GM23338 (cell line): ENCODE measurements at regions not wholly inside any gene's neighbourhood (a gene's known extent, or its start where the extent isn't known, plus 50 kb on each side); places are given as distances from the start of the nearest gene placed in this dataset.

Experiments used
- ATAC-seq: fragments of 200-7000 bp; cut with Tn5 transposase; 3 replicates; pipeline ENCODE4 v1.9.1; 2020
- DNase-seq: peaks from one replicate; pipeline ENCODE4 v3.0.0-alpha.2; 2015; ENCODE audit warnings: low spot score
- H2AFZ ChIP-seq: fragments of 200-600 bp; sonication (generic); 2 replicates; pipeline ENCODE4 v1.8.0; 2016; ENCODE audit warnings: antibody characterized with exemption, mild to moderate bottlenecking, moderate library complexity
- H3F3A ChIP-seq: fragments of 200-600 bp; sonication (generic); replicated peaks from 2 replicates; pipeline ENCODE4 v1.8.0; 2017; ENCODE audit warnings: antibody characterized with exemption, mixed run types, low read depth
- H3K27ac ChIP-seq: fragments of 200-600 bp; sonication (generic); 2 replicates; pipeline ENCODE4 v1.6.1; 2016; ENCODE audit warnings: low read depth
- H3K27me3 ChIP-seq: fragments of 200-600 bp; sonication (generic); 2 replicates; pipeline ENCODE4 v1.8.0; 2016; ENCODE audit warnings: mild to moderate bottlenecking, mixed run types, moderate library complexity; ENCODE audit not compliant: insufficient read depth
- H3K36me3 ChIP-seq: fragments of 200-600 bp; sonication (generic); 2 replicates; pipeline ENCODE4 v1.8.0; 2016; ENCODE audit warnings: mild to moderate bottlenecking; ENCODE audit not compliant: insufficient read depth
- H3K4me1 ChIP-seq: fragments of 200-600 bp; sonication (generic); 2 replicates; pipeline ENCODE4 v1.8.0; 2016; ENCODE audit warnings: mild to moderate bottlenecking, moderate library complexity; ENCODE audit not compliant: insufficient read depth
- H3K4me2 ChIP-seq: fragments of 200-600 bp; sonication (generic); 2 replicates; pipeline ENCODE4 v1.7.1; 2017; ENCODE audit warnings: mixed run types
- H3K4me3 ChIP-seq: fragments of 200-600 bp; sonication (generic); 2 replicates; pipeline ENCODE4 v1.6.1; 2016; ENCODE audit warnings: mixed run types
- H3K79me2 ChIP-seq: fragments of 200-600 bp; sonication (generic); replicated peaks from 2 replicates; pipeline ENCODE4 v1.8.0; 2017; ENCODE audit warnings: mild to moderate bottlenecking; ENCODE audit not compliant: insufficient read depth
- H3K9me2 ChIP-seq: fragments of 200-600 bp; sonication (generic); 2 replicates; pipeline ENCODE4 v1.8.0; 2017; ENCODE audit not compliant: insufficient read depth
- H4K20me1 ChIP-seq: fragments of 200-600 bp; sonication (generic); replicated peaks from 2 replicates; pipeline ENCODE4 v1.8.0; 2017; ENCODE audit warnings: mild to moderate bottlenecking; ENCODE audit not compliant: insufficient read depth
- H3K27ac Mint-ChIP-seq: 2 replicates; pipeline ENCODE4 v1.8.0; 2020; ENCODE audit warnings: inconsistent platforms, mild to moderate bottlenecking, moderate library complexity, mixed read lengths
- H3K27me3 Mint-ChIP-seq: 3 replicates; pipeline ENCODE4 v1.8.0; 2022; ENCODE audit warnings: low read depth, mild to moderate bottlenecking, moderate library complexity, mixed read lengths, inconsistent platforms; ENCODE audit not compliant: insufficient read depth, poor library complexity
- H3K36me3 Mint-ChIP-seq: 3 replicates; pipeline ENCODE4 v1.8.0; 2021; ENCODE audit warnings: low read depth, mild to moderate bottlenecking, inconsistent platforms, moderate library complexity, mixed read lengths
- H3K4me1 Mint-ChIP-seq: 3 replicates; pipeline ENCODE4 v1.8.0; 2020; ENCODE audit warnings: mild to moderate bottlenecking, inconsistent platforms, mixed read lengths
- H3K4me3 Mint-ChIP-seq: 3 replicates; pipeline ENCODE4 v1.8.0; 2021; ENCODE audit warnings: moderate library complexity, mild to moderate bottlenecking, inconsistent platforms, mixed read lengths
- H3K9me3 Mint-ChIP-seq: 3 replicates; pipeline ENCODE4 v1.8.0; 2020; ENCODE audit warnings: moderate library complexity, mild to moderate bottlenecking, inconsistent platforms, mixed read lengths
- CREB1 ChIP-seq: fragments of 250-450 bp; sonication (Bioruptor Pico); IDR thresholded peaks from 2 replicates; pipeline ENCODE4 v1.5.0; 2020; ENCODE audit warnings: low read depth, mild to moderate bottlenecking, moderate library complexity
- EZH2 ChIP-seq: fragments of 200-600 bp; sonication (generic); IDR thresholded peaks from one replicate; pipeline ENCODE4 v1.8.0; 2017; ENCODE audit warnings: antibody characterized with exemption, mild to moderate bottlenecking, low read depth; ENCODE audit not compliant: unreplicated experiment
- EZH2phosphoT487 ChIP-seq: fragments of 200-600 bp; sonication (generic); IDR thresholded peaks from one replicate; pipeline ENCODE4 v1.8.1; 2018; ENCODE audit warnings: antibody characterized with exemption; ENCODE audit not compliant: unreplicated experiment
- JUNB ChIP-seq: IDR thresholded peaks from one replicate; pipeline ENCODE4 v1.6.1; 2016; ENCODE audit warnings: antibody characterized with exemption; ENCODE audit not compliant: unreplicated experiment
- NANOG ChIP-seq: IDR thresholded peaks from 2 replicates; pipeline ENCODE4 v1.6.1; 2016; ENCODE audit warnings: antibody characterized with exemption, borderline replicate concordance
- POLR2AphosphoS5 ChIP-seq: IDR thresholded peaks from 2 replicates; pipeline ENCODE4 v1.6.1; 2016; ENCODE audit warnings: antibody characterized with exemption, low read depth
- ZNF114 ChIP-seq: fragments of 250-450 bp; sonication (Bioruptor Pico); IDR thresholded peaks from 2 replicates; pipeline ENCODE4 v1.5.0; 2020; ENCODE audit warnings: mild to moderate bottlenecking, moderate library complexity
- TF ChIP-seq, protein P1 (sequence below): fragments of 250-450 bp; sonication (Bioruptor Pico); IDR thresholded peaks from 2 replicates; pipeline ENCODE4 v1.5.0; 2020; ENCODE audit warnings: mild to moderate bottlenecking, moderate library complexity
- TF ChIP-seq, protein P2 (sequence below), 2 experiments: fragments of 200-600 bp in 1 of 2; sonication (generic) in 1 of 2; conservative IDR thresholded peaks; 2 replicates each; pipeline versions ENCODE4 v1.5.1 to v1.6.1; 2016 to 2017; ENCODE audit warnings: antibody characterized with exemption in 2 of 2, low read depth in 2 of 2, mild to moderate bottlenecking in 2 of 2, moderate library complexity in 1 of 2
- TF ChIP-seq, protein P3 (sequence below): IDR thresholded peaks from 2 replicates; pipeline ENCODE4 v1.6.1; 2016; ENCODE audit warnings: antibody characterized with exemption
- TF ChIP-seq, protein P4 (sequence below): IDR thresholded peaks from one replicate; pipeline ENCODE4 v1.6.1; 2018; ENCODE audit warnings: antibody characterized with exemption; ENCODE audit not compliant: unreplicated experiment

DNA sequence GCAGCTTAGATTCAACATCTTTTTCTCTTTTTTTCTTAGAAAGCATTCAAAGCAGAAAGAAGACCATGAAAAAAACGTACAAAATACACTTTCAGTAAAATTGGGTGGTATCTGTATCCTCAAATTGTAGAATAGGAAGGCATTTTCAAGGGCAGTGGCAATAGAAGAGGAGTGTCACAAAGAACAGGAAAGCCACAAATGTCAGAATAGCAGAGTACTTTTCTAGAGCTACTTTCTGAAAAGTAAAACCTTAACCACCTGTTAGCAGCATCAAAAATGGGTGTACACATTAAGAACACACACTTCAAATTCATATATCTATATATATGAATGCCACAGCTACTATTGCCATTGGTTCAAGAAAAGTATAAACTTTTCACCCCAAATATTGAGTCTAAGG is 412.1 kb upstream of the DCN start:
- Mint-ChIP-seq H3K4me1 (no peaks in the 10 kb centered on the region), H3K36me3 (peaks cover 6% of the 10 kb centered on the region; the same call in 2 of the 3 replicates), H3K9me3 (peaks cover 10% of the 10 kb centered on the region), H3K27me3 (no peaks in the 10 kb centered on the region), H3K27ac (no peak overlapping the region), H3K4me3 (no peak overlapping the region)
- Histone ChIP-seq H3K79me2 (no peaks in the 10 kb centered on the region), H3F3A (no peaks in the 10 kb centered on the region), H3K9me2 (no peaks in the 10 kb centered on the region), H3K36me3 (no peaks in the 10 kb centered on the region), H3K4me1 (no peaks in the 10 kb centered on the region), H2AFZ (peak overlapping the region; percentile 40; the same call in 1 of the 2 replicates), H3K27ac (no peak overlapping the region), H3K4me2 (no peak overlapping the region), H3K4me3 (no peak overlapping the region), H3K27me3 (no peaks in the 10 kb centered on the region), H4K20me1 (no peaks in the 10 kb centered on the region)
- TF ChIP-seq, protein P1, sequence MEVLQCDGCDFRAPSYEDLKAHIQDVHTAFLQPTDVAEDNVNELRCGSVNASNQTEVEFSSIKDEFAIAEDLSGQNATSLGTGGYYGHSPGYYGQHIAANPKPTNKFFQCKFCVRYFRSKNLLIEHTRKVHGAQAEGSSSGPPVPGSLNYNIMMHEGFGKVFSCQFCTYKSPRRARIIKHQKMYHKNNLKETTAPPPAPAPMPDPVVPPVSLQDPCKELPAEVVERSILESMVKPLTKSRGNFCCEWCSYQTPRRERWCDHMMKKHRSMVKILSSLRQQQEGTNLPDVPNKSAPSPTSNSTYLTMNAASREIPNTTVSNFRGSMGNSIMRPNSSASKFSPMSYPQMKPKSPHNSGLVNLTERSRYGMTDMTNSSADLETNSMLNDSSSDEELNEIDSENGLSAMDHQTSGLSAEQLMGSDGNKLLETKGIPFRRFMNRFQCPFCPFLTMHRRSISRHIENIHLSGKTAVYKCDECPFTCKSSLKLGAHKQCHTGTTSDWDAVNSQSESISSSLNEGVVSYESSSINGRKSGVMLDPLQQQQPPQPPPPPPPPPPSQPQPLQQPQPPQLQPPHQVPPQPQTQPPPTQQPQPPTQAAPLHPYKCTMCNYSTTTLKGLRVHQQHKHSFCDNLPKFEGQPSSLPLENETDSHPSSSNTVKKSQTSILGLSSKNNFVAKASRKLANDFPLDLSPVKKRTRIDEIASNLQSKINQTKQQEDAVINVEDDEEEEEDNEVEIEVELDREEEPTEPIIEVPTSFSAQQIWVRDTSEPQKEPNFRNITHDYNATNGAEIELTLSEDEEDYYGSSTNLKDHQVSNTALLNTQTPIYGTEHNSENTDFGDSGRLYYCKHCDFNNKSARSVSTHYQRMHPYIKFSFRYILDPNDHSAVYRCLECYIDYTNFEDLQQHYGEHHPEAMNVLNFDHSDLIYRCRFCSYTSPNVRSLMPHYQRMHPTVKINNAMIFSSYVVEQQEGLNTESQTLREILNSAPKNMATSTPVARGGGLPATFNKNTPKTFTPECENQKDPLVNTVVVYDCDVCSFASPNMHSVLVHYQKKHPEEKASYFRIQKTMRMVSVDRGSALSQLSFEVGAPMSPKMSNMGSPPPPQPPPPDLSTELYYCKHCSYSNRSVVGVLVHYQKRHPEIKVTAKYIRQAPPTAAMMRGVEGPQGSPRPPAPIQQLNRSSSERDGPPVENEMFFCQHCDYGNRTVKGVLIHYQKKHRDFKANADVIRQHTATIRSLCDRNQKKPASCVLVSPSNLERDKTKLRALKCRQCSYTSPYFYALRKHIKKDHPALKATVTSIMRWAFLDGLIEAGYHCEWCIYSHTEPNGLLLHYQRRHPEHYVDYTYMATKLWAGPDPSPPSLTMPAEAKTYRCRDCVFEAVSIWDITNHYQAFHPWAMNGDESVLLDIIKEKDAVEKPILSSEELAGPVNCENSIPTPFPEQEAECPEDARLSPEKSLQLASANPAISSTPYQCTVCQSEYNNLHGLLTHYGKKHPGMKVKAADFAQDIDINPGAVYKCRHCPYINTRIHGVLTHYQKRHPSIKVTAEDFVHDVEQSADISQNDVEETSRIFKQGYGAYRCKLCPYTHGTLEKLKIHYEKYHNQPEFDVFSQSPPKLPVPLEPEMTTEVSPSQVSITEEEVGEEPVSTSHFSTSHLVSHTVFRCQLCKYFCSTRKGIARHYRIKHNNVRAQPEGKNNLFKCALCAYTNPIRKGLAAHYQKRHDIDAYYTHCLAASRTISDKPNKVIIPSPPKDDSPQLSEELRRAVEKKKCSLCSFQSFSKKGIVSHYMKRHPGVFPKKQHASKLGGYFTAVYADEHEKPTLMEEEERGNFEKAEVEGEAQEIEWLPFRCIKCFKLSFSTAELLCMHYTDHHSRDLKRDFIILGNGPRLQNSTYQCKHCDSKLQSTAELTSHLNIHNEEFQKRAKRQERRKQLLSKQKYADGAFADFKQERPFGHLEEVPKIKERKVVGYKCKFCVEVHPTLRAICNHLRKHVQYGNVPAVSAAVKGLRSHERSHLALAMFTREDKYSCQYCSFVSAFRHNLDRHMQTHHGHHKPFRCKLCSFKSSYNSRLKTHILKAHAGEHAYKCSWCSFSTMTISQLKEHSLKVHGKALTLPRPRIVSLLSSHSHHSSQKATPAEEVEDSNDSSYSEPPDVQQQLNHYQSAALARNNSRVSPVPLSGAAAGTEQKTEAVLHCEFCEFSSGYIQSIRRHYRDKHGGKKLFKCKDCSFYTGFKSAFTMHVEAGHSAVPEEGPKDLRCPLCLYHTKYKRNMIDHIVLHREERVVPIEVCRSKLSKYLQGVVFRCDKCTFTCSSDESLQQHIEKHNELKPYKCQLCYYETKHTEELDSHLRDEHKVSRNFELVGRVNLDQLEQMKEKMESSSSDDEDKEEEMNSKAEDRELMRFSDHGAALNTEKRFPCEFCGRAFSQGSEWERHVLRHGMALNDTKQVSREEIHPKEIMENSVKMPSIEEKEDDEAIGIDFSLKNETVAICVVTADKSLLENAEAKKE: no peak
- TF ChIP-seq EZH2 (no peak), POLR2AphosphoS5 (no peak), CREB1 (CRISPR knock-in tag) (no peak), EZH2phosphoT487 (no peak), NANOG (no peak), ZNF114 (CRISPR knock-in tag) (no peak), JUNB (no peak)
- TF ChIP-seq, protein P2, sequence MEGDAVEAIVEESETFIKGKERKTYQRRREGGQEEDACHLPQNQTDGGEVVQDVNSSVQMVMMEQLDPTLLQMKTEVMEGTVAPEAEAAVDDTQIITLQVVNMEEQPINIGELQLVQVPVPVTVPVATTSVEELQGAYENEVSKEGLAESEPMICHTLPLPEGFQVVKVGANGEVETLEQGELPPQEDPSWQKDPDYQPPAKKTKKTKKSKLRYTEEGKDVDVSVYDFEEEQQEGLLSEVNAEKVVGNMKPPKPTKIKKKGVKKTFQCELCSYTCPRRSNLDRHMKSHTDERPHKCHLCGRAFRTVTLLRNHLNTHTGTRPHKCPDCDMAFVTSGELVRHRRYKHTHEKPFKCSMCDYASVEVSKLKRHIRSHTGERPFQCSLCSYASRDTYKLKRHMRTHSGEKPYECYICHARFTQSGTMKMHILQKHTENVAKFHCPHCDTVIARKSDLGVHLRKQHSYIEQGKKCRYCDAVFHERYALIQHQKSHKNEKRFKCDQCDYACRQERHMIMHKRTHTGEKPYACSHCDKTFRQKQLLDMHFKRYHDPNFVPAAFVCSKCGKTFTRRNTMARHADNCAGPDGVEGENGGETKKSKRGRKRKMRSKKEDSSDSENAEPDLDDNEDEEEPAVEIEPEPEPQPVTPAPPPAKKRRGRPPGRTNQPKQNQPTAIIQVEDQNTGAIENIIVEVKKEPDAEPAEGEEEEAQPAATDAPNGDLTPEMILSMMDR (conservative IDR thresholded peaks at IDR 0.05; ENCODE audit: low read depth in 2 of 2): no peak
- TF ChIP-seq, protein P3, sequence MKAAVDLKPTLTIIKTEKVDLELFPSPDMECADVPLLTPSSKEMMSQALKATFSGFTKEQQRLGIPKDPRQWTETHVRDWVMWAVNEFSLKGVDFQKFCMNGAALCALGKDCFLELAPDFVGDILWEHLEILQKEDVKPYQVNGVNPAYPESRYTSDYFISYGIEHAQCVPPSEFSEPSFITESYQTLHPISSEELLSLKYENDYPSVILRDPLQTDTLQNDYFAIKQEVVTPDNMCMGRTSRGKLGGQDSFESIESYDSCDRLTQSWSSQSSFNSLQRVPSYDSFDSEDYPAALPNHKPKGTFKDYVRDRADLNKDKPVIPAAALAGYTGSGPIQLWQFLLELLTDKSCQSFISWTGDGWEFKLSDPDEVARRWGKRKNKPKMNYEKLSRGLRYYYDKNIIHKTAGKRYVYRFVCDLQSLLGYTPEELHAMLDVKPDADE: no peak
- TF ChIP-seq, protein P4, sequence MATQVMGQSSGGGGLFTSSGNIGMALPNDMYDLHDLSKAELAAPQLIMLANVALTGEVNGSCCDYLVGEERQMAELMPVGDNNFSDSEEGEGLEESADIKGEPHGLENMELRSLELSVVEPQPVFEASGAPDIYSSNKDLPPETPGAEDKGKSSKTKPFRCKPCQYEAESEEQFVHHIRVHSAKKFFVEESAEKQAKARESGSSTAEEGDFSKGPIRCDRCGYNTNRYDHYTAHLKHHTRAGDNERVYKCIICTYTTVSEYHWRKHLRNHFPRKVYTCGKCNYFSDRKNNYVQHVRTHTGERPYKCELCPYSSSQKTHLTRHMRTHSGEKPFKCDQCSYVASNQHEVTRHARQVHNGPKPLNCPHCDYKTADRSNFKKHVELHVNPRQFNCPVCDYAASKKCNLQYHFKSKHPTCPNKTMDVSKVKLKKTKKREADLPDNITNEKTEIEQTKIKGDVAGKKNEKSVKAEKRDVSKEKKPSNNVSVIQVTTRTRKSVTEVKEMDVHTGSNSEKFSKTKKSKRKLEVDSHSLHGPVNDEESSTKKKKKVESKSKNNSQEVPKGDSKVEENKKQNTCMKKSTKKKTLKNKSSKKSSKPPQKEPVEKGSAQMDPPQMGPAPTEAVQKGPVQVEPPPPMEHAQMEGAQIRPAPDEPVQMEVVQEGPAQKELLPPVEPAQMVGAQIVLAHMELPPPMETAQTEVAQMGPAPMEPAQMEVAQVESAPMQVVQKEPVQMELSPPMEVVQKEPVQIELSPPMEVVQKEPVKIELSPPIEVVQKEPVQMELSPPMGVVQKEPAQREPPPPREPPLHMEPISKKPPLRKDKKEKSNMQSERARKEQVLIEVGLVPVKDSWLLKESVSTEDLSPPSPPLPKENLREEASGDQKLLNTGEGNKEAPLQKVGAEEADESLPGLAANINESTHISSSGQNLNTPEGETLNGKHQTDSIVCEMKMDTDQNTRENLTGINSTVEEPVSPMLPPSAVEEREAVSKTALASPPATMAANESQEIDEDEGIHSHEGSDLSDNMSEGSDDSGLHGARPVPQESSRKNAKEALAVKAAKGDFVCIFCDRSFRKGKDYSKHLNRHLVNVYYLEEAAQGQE: no peak
- ATAC-seq: no peak
- DNase-seq: no peak
